ENCODE measurements at regions not wholly inside any gene's neighbourhood (a gene's known extent, or its start where the extent isn't known, plus 50 kb on each side); places are given as distances from the start of the nearest gene placed in this dataset.
"Not testable (repeated sequence)": the region's sequence is repeated elsewhere in the genome, so short reads cannot be mapped to it uniquely, and the experiment has no call there.

DNA sequence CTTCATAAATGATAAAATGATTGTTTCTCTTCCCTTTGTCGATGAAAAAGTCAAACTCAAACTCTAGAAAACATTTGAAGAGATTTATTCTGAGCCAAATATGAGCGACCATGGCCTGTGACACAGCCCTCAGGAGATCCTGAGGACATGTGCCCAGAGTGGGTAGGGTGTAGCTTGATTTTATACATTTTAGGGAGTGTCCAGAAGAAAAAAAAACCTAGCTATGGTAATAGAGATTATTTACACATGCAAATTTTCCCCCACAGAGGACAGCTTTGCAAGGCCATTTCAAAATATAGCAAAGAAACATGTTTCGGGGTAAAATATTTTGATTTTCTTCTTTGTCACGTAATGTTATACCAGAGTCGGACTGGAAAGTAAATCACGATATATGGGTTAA lies 92.4 kb upstream of the TRIB2 start:
- intact Hi-C loops (cut with DNase I; ENCODE audit: low total_unique reads), result no loop called here
- Histone ChIP-seq H3K4me1 (no peaks in the 10 kb centered on the region), H3K27me3 (no peaks in the 10 kb centered on the region), H3K36me3 (ENCODE audit: low read depth, missing control alignments) (no peaks in the 10 kb centered on the region), H3K27ac (no peak overlapping the region), H3K9me3 (no peaks in the 10 kb centered on the region), H3K4me3 (no peak overlapping the region)
- no peak for DNase-seq
- TF ChIP-seq POLR2A (IDR thresholded peaks at IDR 0.05), result no peak
- TF ChIP-seq, protein P1, sequence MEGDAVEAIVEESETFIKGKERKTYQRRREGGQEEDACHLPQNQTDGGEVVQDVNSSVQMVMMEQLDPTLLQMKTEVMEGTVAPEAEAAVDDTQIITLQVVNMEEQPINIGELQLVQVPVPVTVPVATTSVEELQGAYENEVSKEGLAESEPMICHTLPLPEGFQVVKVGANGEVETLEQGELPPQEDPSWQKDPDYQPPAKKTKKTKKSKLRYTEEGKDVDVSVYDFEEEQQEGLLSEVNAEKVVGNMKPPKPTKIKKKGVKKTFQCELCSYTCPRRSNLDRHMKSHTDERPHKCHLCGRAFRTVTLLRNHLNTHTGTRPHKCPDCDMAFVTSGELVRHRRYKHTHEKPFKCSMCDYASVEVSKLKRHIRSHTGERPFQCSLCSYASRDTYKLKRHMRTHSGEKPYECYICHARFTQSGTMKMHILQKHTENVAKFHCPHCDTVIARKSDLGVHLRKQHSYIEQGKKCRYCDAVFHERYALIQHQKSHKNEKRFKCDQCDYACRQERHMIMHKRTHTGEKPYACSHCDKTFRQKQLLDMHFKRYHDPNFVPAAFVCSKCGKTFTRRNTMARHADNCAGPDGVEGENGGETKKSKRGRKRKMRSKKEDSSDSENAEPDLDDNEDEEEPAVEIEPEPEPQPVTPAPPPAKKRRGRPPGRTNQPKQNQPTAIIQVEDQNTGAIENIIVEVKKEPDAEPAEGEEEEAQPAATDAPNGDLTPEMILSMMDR (IDR thresholded peaks at IDR 0.05), result no peak
- WGBS, 2 donors, result 94 to 95% methylated on average over 6 of the region's 6 CpGs

DNA sequence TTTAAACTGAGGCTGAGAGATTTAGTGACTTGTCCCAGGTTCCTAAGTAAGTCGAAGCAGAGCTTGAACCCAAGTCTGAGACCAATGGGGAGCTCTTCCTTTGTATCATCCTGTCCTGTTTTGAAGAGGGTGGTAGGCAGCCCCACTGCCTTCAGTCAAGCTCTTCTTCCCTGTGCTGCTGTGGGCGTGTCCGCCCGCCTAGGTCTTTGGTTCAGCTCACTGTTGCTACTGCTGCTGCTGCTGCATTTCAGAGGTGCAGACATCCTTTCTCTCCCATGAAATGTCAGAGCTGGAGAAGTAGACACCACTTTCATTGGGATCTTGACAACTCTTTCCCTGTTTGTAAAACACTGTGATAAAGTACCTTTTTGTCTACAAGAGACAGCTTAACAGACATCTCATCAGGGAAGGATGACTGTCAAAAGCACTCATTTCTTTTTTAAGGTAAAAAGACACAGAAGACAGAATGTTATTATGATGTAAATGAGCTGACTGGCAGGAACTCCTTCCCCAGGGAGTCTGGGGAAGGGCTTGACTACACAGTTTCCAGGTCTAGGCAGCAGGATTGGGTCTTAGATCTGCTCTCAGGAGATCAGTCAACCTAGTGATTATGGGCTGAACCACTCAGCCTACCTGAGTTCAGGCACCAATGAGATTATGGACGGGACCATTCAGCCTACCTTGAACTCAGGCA lies 91.7 kb upstream of the TRIB2 start:
- Histone ChIP-seq H3K36me3 (ENCODE audit: low read depth, missing control alignments) (no peaks in the 10 kb centered on the region), H3K4me3 (no peak overlapping the region), H3K27ac (no peak overlapping the region), H3K27me3 (no peaks in the 10 kb centered on the region), H3K9me3 (no peaks in the 10 kb centered on the region), H3K4me1 (no peaks in the 10 kb centered on the region)
- intact Hi-C loops (cut with DNase I; ENCODE audit: low total_unique reads), result no loop called here
- TF ChIP-seq, protein P1 (IDR thresholded peaks at IDR 0.05), result no peak
- no peak for DNase-seq
- WGBS, 2 donors, result 90 to 93% methylated on average over 4 to 5 of the region's 5 CpGs

DNA sequence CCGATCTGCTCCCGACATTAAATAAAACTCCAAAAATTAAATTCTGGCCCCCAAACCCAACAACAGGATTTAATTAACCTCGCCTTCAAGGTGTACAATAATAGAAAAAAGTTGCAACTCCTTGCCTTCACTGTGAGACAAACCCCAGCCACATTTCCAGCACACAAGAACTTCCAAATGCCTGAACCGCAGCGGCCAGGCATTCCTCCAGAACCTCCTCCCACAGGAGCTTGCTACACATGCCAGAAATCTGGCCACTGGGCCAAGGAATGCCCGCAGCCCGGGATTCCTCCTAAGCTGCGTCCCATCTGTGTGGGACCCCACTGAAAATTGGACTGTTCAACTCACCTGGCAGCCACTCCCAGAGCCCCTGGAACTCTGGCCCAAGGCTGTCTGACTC lies 88.2 kb upstream of the TRIB2 start:
- 69 to 71% methylated on average over 5 to 8 of the region's 8 CpGs for WGBS, 2 donors
- H3K4me3 ChIP-seq; H3K36me3 ChIP-seq (ENCODE audit: low read depth, missing control alignments); H3K27me3 ChIP-seq; H3K4me1 ChIP-seq; H3K27ac ChIP-seq; H3K9me3 ChIP-seq; DNase-seq; intact Hi-C loops (cut with DNase I; ENCODE audit: low total_unique reads): not testable (repeated sequence)

DNA sequence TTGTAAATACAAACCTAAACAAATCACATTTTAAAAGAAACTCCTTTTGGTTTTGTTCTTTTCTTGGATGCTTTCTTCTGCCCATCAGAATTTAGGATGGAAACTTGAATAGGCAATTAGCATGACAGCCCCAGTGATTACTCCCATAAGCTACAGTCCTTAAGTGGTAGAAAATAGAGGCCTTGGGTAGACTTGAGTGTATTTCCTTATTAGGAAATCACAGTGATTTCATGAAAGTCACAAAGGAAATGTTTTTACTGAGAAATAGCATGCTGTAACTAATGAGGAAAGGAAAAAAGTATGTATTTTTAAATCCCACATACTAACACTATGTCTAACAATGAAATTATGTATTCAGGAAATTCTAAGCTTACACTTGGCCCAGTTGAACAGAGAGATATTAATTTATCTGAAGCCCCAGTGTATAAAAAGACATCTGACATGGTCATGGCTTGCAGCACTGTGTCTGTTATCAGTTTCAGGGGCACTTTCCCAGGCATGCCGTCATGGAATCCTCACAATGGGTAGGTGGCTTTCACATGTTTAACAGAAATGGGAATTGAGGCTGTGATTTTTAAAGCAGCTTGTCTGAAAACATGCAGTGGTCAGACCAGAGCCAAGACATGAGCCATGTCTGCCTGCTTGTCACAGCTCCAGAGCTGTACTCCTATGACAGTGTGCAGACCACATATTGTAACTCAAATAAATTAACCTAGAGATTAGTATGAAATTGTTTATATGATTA lies 79.7 kb upstream of the TRIB2 start:
- Histone ChIP-seq H3K27me3 (no peaks in the 10 kb centered on the region), H3K36me3 (ENCODE audit: low read depth, missing control alignments) (no peaks in the 10 kb centered on the region), H3K4me3 (no peak overlapping the region), H3K27ac (no peak overlapping the region), H3K9me3 (no peaks in the 10 kb centered on the region), H3K4me1 (no peaks in the 10 kb centered on the region)
- WGBS, 2 donors, result 32 to 50% methylated on average over 1 of the region's 1 CpG
- intact Hi-C loops (cut with DNase I; ENCODE audit: low total_unique reads), result no loop called here
- TF ChIP-seq, protein P1 (IDR thresholded peaks at IDR 0.05), result no peak
- no peak for TF ChIP-seq POLR2A (IDR thresholded peaks at IDR 0.05)
- DNase-seq, result no peak

DNA sequence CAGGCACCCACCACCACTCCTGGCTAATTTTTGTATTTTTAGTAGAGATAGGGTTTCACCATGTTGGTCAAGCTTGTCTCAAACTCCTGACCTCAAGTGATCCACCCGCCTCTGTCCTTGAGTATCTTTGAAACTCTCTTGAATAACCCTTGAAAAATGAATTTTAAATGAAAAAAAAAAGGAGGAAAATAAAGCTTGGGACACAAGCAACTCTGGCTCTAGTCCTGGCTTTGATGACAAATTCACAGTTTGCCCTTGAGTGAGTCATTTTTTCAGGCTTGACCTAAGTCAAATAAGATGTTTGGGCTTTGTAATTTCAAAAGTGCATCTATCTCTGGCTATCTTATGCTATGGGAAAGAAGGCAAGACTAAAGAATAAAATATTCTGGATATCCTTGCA lies 79.0 kb upstream of the TRIB2 start:
- WGBS, 2 donors, result 93 to 100% methylated on average over 1 of the region's 1 CpG
- Histone ChIP-seq H3K27me3 (no peaks in the 10 kb centered on the region), H3K27ac (no peak overlapping the region)

More for the DNA sequence above, 79.0 kb upstream of the TRIB2 start:
- TF ChIP-seq, protein P1 (IDR thresholded peaks at IDR 0.05), result no peak
- TF ChIP-seq POLR2A (IDR thresholded peaks at IDR 0.05), result no peak
- DNase-seq, result no peak
- H3K9me3 ChIP-seq, result no peaks in the 10 kb centered on the region
- no peaks in the 10 kb centered on the region for H3K36me3 ChIP-seq (ENCODE audit: low read depth, missing control alignments)
- no peak overlapping the region for H3K4me3 ChIP-seq
- intact Hi-C loops (cut with DNase I; ENCODE audit: low total_unique reads), result no loop called here
- H3K4me1 ChIP-seq, result no peaks in the 10 kb centered on the region
